Trophoblast cell (in vitro differentiated cells and primary cell): ENCODE measurements at regions not wholly inside any gene's neighbourhood (a gene's known extent, or its start where the extent isn't known, plus 50 kb on each side); places are given as distances from the start of the nearest gene placed in this dataset.

Experiments used
- DNase-seq, 2 donors: peaks; one replicate each; pipeline ENCODE4 v3.0.0-alpha.2; 2016
- H2AFZ ChIP-seq: 2 replicates; pipeline ENCODE4 v1.6.1; 2013; ENCODE audit warnings: low read length, moderate library complexity, mild to moderate bottlenecking; ENCODE audit not compliant: insufficient read depth, poor library complexity
- H2AK5ac ChIP-seq: 2 replicates; pipeline ENCODE4 v1.6.1; 2013; ENCODE audit warnings: mild to moderate bottlenecking, low read length
- H2BK120ac ChIP-seq: 2 replicates; pipeline ENCODE4 v1.6.1; 2013; ENCODE audit warnings: low read length, mild to moderate bottlenecking, moderate library complexity; ENCODE audit not compliant: insufficient read depth, poor library complexity
- H2BK12ac ChIP-seq: 2 replicates; pipeline ENCODE4 v1.6.1; 2013; ENCODE audit warnings: mild to moderate bottlenecking, low read length, moderate library complexity
- H2BK5ac ChIP-seq: 2 replicates; pipeline ENCODE4 v1.6.1; 2013; ENCODE audit warnings: low read length, low read depth, moderate library complexity, mild to moderate bottlenecking; ENCODE audit not compliant: poor library complexity
- H3K14ac ChIP-seq: 2 replicates; pipeline ENCODE4 v1.6.1; 2013; ENCODE audit warnings: mild to moderate bottlenecking, low read length
- H3K18ac ChIP-seq: 2 replicates; pipeline ENCODE4 v1.6.1; 2013; ENCODE audit warnings: mild to moderate bottlenecking, low read length
- H3K23ac ChIP-seq: 2 replicates; pipeline ENCODE4 v1.6.1; 2013; ENCODE audit warnings: low read length
- H3K27ac ChIP-seq: 2 replicates; pipeline ENCODE4 v1.5.1; 2013; ENCODE audit warnings: low read depth, mild to moderate bottlenecking, inconsistent platforms, low read length, moderate library complexity
- H3K27me3 ChIP-seq: 2 replicates; pipeline ENCODE4 v1.6.1; 2013; ENCODE audit warnings: inconsistent platforms, mild to moderate bottlenecking, low read length, moderate library complexity; ENCODE audit not compliant: insufficient read depth
- H3K36me3 ChIP-seq, 2 experiments: 1 replicate in 1 of 2; 2 replicates in 1 of 2; pipeline ENCODE4 v1.6.1; 2013; ENCODE audit warnings: low read length in 2 of 2, mild to moderate bottlenecking in 2 of 2, moderate library complexity in 1 of 2; ENCODE audit not compliant: insufficient read depth in 2 of 2, control insufficient read depth in 1 of 2
- H3K4ac ChIP-seq: 2 replicates; pipeline ENCODE4 v1.6.1; 2013; ENCODE audit warnings: low read depth, mild to moderate bottlenecking, low read length, moderate library complexity
- H3K4me1 ChIP-seq, 2 experiments: 1 replicate in 1 of 2; 2 replicates in 1 of 2; pipeline ENCODE4 v1.6.1; 2013; ENCODE audit warnings: low read length in 2 of 2, mild to moderate bottlenecking in 2 of 2, moderate library complexity in 1 of 2; ENCODE audit not compliant: insufficient read depth in 2 of 2, control insufficient read depth in 1 of 2
- H3K4me2 ChIP-seq: 2 replicates; pipeline ENCODE4 v1.6.1; 2013; ENCODE audit warnings: inconsistent platforms, mild to moderate bottlenecking, low read length, moderate library complexity
- H3K4me3 ChIP-seq: 2 replicates; pipeline ENCODE4 v1.5.1; 2013; ENCODE audit warnings: mild to moderate bottlenecking, low read depth, low read length, inconsistent platforms
- H3K79me1 ChIP-seq: one replicate; pipeline ENCODE4 v1.6.1; 2013; ENCODE audit warnings: low read length
- H3K79me2 ChIP-seq: 2 replicates; pipeline ENCODE4 v1.6.1; 2013; ENCODE audit warnings: low read length, mild to moderate bottlenecking; ENCODE audit not compliant: control insufficient read depth, insufficient read depth, poor library complexity
- H3K9ac ChIP-seq: 2 replicates; pipeline ENCODE4 v1.6.1; 2013; ENCODE audit warnings: mild to moderate bottlenecking, low read length
- H3K9me3 ChIP-seq: 2 replicates; pipeline ENCODE4 v1.6.1; 2013; ENCODE audit warnings: low read depth, mild to moderate bottlenecking, control low read depth, inconsistent platforms, low read length; ENCODE audit not compliant: insufficient read depth
- H4K12ac ChIP-seq: 2 replicates; pipeline ENCODE4 v1.6.1; 2013; ENCODE audit warnings: low read depth, mild to moderate bottlenecking, low read length, moderate library complexity
- H4K8ac ChIP-seq: 2 replicates; pipeline ENCODE4 v1.6.1; 2013; ENCODE audit warnings: low read depth, mild to moderate bottlenecking, low read length, moderate library complexity
- H4K91ac ChIP-seq: one replicate; pipeline ENCODE4 v1.6.1; 2013; ENCODE audit warnings: low read depth, mild to moderate bottlenecking, low read length, moderate library complexity
- WGBS: extraction: QIAGEN DNeasy Blood & Tissue Kit; methylation state at CpG from one replicate; pipeline ENCODE4 v1.1.7; 2013; ENCODE audit warnings: missing lambda C conversion rate; ENCODE audit not compliant: insufficient read length, insufficient coverage; ENCODE audit errors: extremely low coverage; 5-methylcytosine and 5-hydroxymethylcytosine counted together

DNA sequence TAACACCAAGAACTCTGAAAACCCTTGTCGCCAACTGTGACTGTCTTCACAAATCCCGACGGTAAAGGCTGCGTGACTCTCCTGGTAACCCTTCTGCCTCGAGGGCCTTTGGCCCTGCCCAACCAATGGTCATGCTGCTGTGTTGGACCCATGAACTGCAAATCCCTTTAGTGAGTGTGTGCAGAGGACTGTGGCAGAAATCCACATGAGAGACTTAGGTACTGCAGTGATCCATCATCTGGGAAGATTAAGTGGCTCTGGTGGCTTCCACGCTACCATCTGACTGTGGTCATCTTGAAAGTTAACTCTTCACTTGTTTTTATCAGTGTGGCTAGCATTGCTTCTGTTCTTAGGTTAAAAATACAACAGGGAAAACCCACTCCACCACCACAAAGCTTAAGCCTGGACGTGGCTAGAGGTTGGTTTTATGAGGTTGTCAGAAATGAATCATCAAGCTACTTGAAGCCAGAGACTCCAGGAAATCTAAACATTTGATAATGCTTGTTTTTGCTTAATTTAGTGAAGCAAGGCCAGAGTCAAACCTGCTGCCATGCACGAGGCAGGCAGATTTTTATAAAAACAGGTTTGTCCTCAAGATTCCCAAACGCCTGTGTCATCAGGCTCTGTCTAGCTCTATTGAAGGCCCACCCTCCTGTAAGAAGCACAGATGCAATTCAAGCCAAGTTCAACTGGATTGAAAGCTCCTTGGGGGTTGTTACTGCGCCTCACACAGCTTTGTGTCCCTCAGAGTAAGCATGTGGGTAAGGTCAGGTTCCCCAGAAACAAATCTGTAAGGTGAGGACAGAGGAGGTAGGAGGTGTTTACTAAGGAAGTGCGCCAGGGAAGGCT lies 52.7 kb upstream of the ERCC6L2 start:
- Histone ChIP-seq H3K4me1 (peaks cover 24 to 31% of the 10 kb centered on the region in 2 experiments), H3K4ac (no peak overlapping the region)
- WGBS, result no CpG with 5 or more reads among the region's 11 CpGs

DNA sequence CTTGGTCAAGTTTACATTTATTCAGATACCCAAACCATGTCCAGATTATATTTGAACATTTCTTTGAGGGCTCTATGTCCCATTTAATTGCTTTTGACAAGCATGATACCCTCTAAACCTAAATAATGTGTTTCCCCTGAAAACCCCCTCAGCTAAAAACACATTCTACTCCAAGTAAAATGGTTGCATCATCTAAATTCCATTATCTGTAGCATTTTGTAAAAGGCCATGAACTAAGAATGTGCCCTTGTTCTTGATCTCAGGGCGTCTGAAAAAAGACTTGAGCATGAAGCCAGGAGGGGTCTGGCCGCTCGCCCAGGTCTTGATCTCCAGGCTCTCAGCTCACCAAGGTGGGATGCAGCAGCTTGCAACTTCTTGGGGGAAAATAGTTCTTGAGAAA lies 53.5 kb upstream of the ERCC6L2 start:
- no peak overlapping the region for H3K18ac ChIP-seq
- H3K79me2 ChIP-seq, result peaks cover 1% of the 10 kb centered on the region
- no peak overlapping the region for H3K4me2 ChIP-seq
- no peaks in the 10 kb centered on the region for H3K9me3 ChIP-seq
- H3K23ac ChIP-seq, result no peak overlapping the region
- H3K14ac ChIP-seq, result no peak overlapping the region
- no peak overlapping the region for H2BK120ac ChIP-seq
- peaks cover 9% of the 10 kb centered on the region for H3K79me1 ChIP-seq
- H3K27me3 ChIP-seq, result no peaks in the 10 kb centered on the region
- no peak for DNase-seq
- H3K36me3 ChIP-seq, result no peaks in the 10 kb centered on the region
- H3K4me3 ChIP-seq, result no peak overlapping the region
- no CpG with 5 or more reads among the region's 3 CpGs for WGBS
- no peak overlapping the region for H3K9ac ChIP-seq
- H3K27ac ChIP-seq, result no peak overlapping the region
- H2AFZ ChIP-seq, result no peak overlapping the region
- H3K4ac ChIP-seq, result no peak overlapping the region
- H2BK12ac ChIP-seq, result no peak overlapping the region
- peak overlapping the region; percentile 33 for H4K91ac ChIP-seq
- H2AK5ac ChIP-seq, result no peak overlapping the region
- peaks cover 24 to 33% of the 10 kb centered on the region in 2 experiments for H3K4me1 ChIP-seq
- H2BK5ac ChIP-seq, result peak overlapping the region; percentile 41
- H4K8ac ChIP-seq, result no peak overlapping the region
- no peak overlapping the region for H4K12ac ChIP-seq

More for the DNA sequence above, 52.7 kb upstream of the ERCC6L2 start:
- Histone ChIP-seq H3K14ac (peak overlapping the region; percentile 43), H3K9me3 (no peaks in the 10 kb centered on the region), H3K79me2 (peaks cover 1% of the 10 kb centered on the region), H4K8ac (peak overlapping the region; percentile 0), H4K91ac (peak overlapping the region; percentile 33), H2BK5ac (peak overlapping the region; percentile 41), H3K4me3 (no peak overlapping the region), H3K9ac (no peak overlapping the region), H3K27ac (no peak overlapping the region), H2BK12ac (peak overlapping the region; percentile 74), H3K18ac (peak overlapping the region; percentile 20), H2AK5ac (peak overlapping the region; percentile 27), H3K79me1 (peaks cover 9% of the 10 kb centered on the region), H3K23ac (no peak overlapping the region), H4K12ac (no peak overlapping the region), H3K27me3 (no peaks in the 10 kb centered on the region), H2AFZ (no peak overlapping the region), H3K36me3 (no peaks in the 10 kb centered on the region), H3K4me2 (no peak overlapping the region), H2BK120ac (peak overlapping the region; percentile 1)
- peak; percentile 26 to 59 for DNase-seq

DNA sequence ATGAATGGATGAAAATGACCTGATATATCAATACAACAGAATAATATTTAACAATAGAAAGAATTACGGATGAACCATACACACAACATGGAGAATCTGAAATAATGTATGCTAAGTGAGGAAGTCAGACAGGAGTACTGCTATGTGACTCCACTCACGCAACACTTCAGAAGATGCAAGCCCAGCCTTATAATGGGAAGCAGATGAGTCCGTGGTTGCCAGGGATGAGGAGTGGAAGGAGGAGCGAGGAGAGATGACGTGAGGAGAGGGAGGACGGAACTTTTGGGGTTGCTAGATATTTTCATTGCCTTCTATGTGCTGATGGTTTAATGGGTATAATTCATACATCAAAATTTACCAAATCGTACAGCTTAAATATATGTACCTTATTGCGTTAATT lies 55.4 kb upstream of the ERCC6L2 start:
- H3K4me3 ChIP-seq, result no peak overlapping the region
- no CpG with 5 or more reads among the region's 8 CpGs for WGBS
- no peak overlapping the region for H2AFZ ChIP-seq
- H2BK120ac ChIP-seq, result no peak overlapping the region
- no peak overlapping the region for H3K9ac ChIP-seq
- H3K14ac ChIP-seq, result no peak overlapping the region
- peaks cover 27 to 45% of the 10 kb centered on the region in 2 experiments for H3K4me1 ChIP-seq
- no peak overlapping the region for H3K4me2 ChIP-seq
- no peak overlapping the region for H2AK5ac ChIP-seq
- no peak overlapping the region for H4K91ac ChIP-seq
- no peak for DNase-seq
- H3K27me3 ChIP-seq, result no peaks in the 10 kb centered on the region
- peak overlapping the region; percentile 61 for H2BK12ac ChIP-seq
- H2BK5ac ChIP-seq, result no peak overlapping the region
- no peak overlapping the region for H4K12ac ChIP-seq
- peak overlapping the region; percentile 3 for H3K27ac ChIP-seq
- no peak overlapping the region for H4K8ac ChIP-seq
- H3K9me3 ChIP-seq, result no peaks in the 10 kb centered on the region
- H3K36me3 ChIP-seq, result no peaks in the 10 kb centered on the region
- peaks cover 9% of the 10 kb centered on the region for H3K79me1 ChIP-seq
- no peak overlapping the region for H3K18ac ChIP-seq
- H3K79me2 ChIP-seq, result peaks cover 1% of the 10 kb centered on the region
- H3K23ac ChIP-seq, result no peak overlapping the region
- H3K4ac ChIP-seq, result no peak overlapping the region

DNA sequence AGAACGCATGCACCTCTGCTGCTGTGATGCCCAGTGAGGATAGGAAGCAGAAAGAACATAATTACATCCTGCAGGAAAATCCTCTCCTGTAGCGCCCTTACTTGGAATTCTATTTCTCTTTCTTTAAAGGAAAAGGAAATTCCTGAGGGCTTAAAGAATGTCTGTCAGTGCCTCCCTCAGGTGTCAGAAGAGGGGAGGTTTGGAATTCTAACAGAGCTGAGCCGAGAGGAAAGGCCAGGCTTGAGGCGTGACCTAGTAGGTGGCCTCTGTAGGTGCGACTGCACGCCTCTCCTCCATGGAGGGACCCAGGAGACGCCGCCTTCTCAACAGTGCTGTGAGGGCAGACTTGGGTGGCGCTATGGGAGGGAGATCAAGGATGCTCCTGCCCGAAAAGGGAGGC lies 55.9 kb upstream of the ERCC6L2 start:
- H3K9me3 ChIP-seq, result no peaks in the 10 kb centered on the region
- no peak overlapping the region for H3K23ac ChIP-seq
- peak overlapping the region; percentile 3 for H3K27ac ChIP-seq
- H3K18ac ChIP-seq, result no peak overlapping the region
- no peak overlapping the region for H4K91ac ChIP-seq
- no peak overlapping the region for H3K4me3 ChIP-seq
- H3K4me1 ChIP-seq, result peaks cover 31 to 49% of the 10 kb centered on the region in 2 experiments
- H3K14ac ChIP-seq, result no peak overlapping the region
- H2BK5ac ChIP-seq, result no peak overlapping the region
- H3K79me1 ChIP-seq, result peaks cover 9% of the 10 kb centered on the region
- H3K9ac ChIP-seq, result no peak overlapping the region
- H2BK12ac ChIP-seq, result peak overlapping the region; percentile 31
- peak overlapping the region; percentile 10 for H3K4me2 ChIP-seq
- H2AFZ ChIP-seq, result no peak overlapping the region
- H4K12ac ChIP-seq, result no peak overlapping the region
- no peak overlapping the region for H2AK5ac ChIP-seq
- no peaks in the 10 kb centered on the region for H3K36me3 ChIP-seq
- H3K27me3 ChIP-seq, result no peaks in the 10 kb centered on the region
- no peak overlapping the region for H3K4ac ChIP-seq
- H3K79me2 ChIP-seq, result peaks cover 1% of the 10 kb centered on the region
- WGBS, result no CpG with 5 or more reads among the region's 10 CpGs
- peak in 1 of 2 donors; percentile 47 for DNase-seq
- H2BK120ac ChIP-seq, result no peak overlapping the region
- H4K8ac ChIP-seq, result no peak overlapping the region
